Kidney epithelial cell (primary cell): ENCODE measurements at regions not wholly inside any gene's neighbourhood (a gene's known extent, or its start where the extent isn't known, plus 50 kb on each side); places are given as distances from the start of the nearest gene placed in this dataset.

Experiments used
- DNase-seq: peaks from one replicate; pipeline ENCODE4 v3.0.0-alpha.2; 2010; ENCODE audit warnings: low read depth
- H3K27me3 ChIP-seq: 2 replicates; pipeline ENCODE4 v1.6.0; 2011; ENCODE audit warnings: low read length; ENCODE audit not compliant: control insufficient read depth, insufficient read depth
- H3K36me3 ChIP-seq: 2 replicates; pipeline ENCODE4 v1.5.1; 2011; ENCODE audit warnings: low read length; ENCODE audit not compliant: control insufficient read depth, insufficient read depth
- H3K4me3 ChIP-seq: 2 replicates; pipeline ENCODE4 v1.5.1; 2011; ENCODE audit warnings: low read depth, mild to moderate bottlenecking, control low read depth, low read length
- CTCF ChIP-seq: IDR thresholded peaks from 2 replicates; pipeline ENCODE4 v1.5.1; 2011; ENCODE audit warnings: mild to moderate bottlenecking, moderate library complexity, low read length, control low read depth, inconsistent platforms; ENCODE audit not compliant: insufficient read depth, poor library complexity, severe bottlenecking

DNA sequence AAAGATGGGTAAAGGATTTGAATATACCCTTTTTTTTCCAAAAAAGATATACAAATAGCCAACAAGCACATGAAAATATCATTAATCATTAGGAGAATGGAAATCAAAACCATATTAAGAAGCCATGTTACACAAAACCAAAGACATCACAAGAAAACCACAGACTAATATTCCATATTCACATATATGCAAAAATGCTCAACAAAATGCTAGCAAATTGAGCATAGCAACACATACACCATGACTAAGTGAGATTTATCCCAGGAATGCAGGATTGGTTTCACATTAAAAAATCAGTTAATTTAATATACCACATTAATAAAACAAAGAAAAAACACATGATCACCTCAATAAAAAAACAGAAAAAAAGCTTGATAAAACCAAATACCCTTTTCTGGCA lies 84.7 kb upstream of the LMNTD1 start:
- no peak for DNase-seq
- no peaks in the 10 kb centered on the region for H3K27me3 ChIP-seq
- H3K36me3 ChIP-seq: no peaks in the 10 kb centered on the region
- H3K4me3 ChIP-seq: no peak overlapping the region
- TF ChIP-seq CTCF: no peak

DNA sequence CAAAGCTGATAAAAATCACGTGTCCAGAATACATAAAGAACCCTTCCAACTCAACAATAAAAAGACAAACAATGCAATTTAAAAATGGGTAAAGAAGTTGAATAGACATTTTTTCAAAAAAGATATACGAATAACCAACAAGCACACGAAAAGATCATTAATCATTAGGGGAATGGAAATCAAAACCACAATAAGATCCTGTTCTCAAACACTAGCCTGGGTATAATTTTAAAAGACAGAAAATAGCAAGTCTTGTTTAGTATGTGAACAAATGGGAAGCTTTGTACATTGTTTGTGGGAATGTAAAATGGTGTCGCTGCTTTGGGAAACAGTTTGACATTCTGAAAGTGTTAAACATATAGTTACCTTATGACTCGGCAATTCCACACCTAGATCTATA lies 86.3 kb upstream of the LMNTD1 start:
- DNase-seq: no peak
- Histone ChIP-seq H3K27me3 (no peaks in the 10 kb centered on the region), H3K4me3 (no peak overlapping the region), H3K36me3 (no peaks in the 10 kb centered on the region)
- TF ChIP-seq CTCF: no peak

DNA sequence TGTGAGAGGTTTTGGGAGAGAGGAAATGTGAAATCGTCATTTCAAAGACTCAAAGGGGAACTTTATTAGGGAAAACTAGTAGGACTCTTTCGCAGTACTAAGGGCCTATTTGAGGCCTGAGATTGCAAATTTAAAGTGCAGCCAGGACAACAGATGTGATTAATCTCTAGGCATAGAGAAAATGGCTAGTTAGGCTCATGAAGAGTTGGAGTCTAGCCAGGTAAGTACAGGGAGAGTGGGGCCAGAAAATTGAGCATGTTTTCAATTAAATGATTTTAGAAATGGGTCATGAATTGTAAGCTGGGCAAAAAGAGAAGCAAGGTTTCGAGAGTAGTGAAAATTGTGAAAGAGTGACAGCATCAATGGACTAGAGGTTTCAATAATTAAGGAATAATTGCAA lies 91.9 kb upstream of the LMNTD1 start:
- Histone ChIP-seq H3K36me3 (no peaks in the 10 kb centered on the region), H3K4me3 (no peak overlapping the region), H3K27me3 (no peaks in the 10 kb centered on the region)
- TF ChIP-seq CTCF: no peak
- DNase-seq: no peak

GRCh38 chr12:25645427-25645826 lies 92.3 kb upstream of the LMNTD1 start:
- no peak overlapping the region for H3K4me3 ChIP-seq
- TF ChIP-seq CTCF: no peak
- H3K36me3 ChIP-seq: no peaks in the 10 kb centered on the region
- no peaks in the 10 kb centered on the region for H3K27me3 ChIP-seq
- no peak for DNase-seq

- no peaks in the 10 kb centered on the region for H3K27me3 ChIP-seq
- no peaks in the 10 kb centered on the region for H3K36me3 ChIP-seq
- no peak overlapping the region for H3K4me3 ChIP-seq
- no peak for TF ChIP-seq CTCF
- no peak for DNase-seq
Observed at GRCh38 chr12:25651931-25652330, 98.8 kb upstream of the LMNTD1 start.

- no peak for DNase-seq
- H3K27me3 ChIP-seq: no peaks in the 10 kb centered on the region
- H3K4me3 ChIP-seq: no peak overlapping the region
- no peak for TF ChIP-seq CTCF
- H3K36me3 ChIP-seq: no peaks in the 10 kb centered on the region
Observed at GRCh38 chr12:25652371-25652770, 99.3 kb upstream of the LMNTD1 start.
